K562 (cell line): ENCODE measurements at regions not wholly inside any gene's neighbourhood (a gene's known extent, or its start where the extent isn't known, plus 50 kb on each side); places are given as distances from the start of the nearest gene placed in this dataset.

Experiments
- BRD9 ChIP-seq: fragments of 450-650 bp; IDR thresholded peaks from 2 replicates; pipeline ENCODE4 v1.6.1; 2018; ENCODE audit warnings: low read depth; ENCODE audit not compliant: partially characterized antibody
- CCAR2 ChIP-seq: fragments of 200-400 bp; formaldehyde crosslinking; IDR thresholded peaks from 2 replicates; pipeline ENCODE4 v1.6.1; 2017; ENCODE audit warnings: mild to moderate bottlenecking, low read depth, low read length
- DEAF1 ChIP-seq: fragments of 450-650 bp; formaldehyde crosslinking; IDR thresholded peaks from 2 replicates; pipeline ENCODE4 v1.4.0; 2020; ENCODE audit warnings: mild to moderate bottlenecking, moderate library complexity
- ELK1 ChIP-seq: sonication (generic); formaldehyde crosslinking; IDR thresholded peaks from 2 replicates; pipeline ENCODE4 v1.8.1; 2022; ENCODE audit warnings: missing genetic modification reagents
- FOXJ2 ChIP-seq: fragments of 200-800 bp; sonication (Bioruptor generic); IDR thresholded peaks from 2 replicates; pipeline ENCODE4 v1.6.1; 2016; ENCODE audit warnings: missing genetic modification characterization, missing compliant biosample characterization
- HDGF ChIP-seq: fragments of 450-650 bp; IDR thresholded peaks from 2 replicates; pipeline ENCODE4 v1.6.1; 2016
- ILF3 ChIP-seq: fragments of 450-650 bp; IDR thresholded peaks from 2 replicates; pipeline ENCODE4 v1.6.1; 2018; ENCODE audit warnings: antibody characterized with exemption, mild to moderate bottlenecking, moderate library complexity, borderline replicate concordance
- IRF2 ChIP-seq: sonication (generic); formaldehyde crosslinking; IDR thresholded peaks from 2 replicates; pipeline ENCODE4 v1.8.1; 2022; ENCODE audit warnings: mild to moderate bottlenecking, missing genetic modification reagents
- SLC30A9 ChIP-seq: fragments of 250-450 bp; sonication (Bioruptor Pico); IDR thresholded peaks from 2 replicates; pipeline ENCODE4 v1.8.0; 2022; ENCODE audit warnings: mild to moderate bottlenecking, moderate library complexity
- SMARCA4 ChIP-seq: fragments of 450-650 bp; IDR thresholded peaks from 2 replicates; pipeline ENCODE4 v1.6.1; 2016
- TEAD4 ChIP-seq, 2 experiments: sonication (generic) in 1 of 2; formaldehyde crosslinking in 1 of 2; IDR thresholded peaks; 2 replicates each; pipeline versions ENCODE4 v1.6.1 to v1.8.0; 2012 to 2022; ENCODE audit warnings: borderline replicate concordance in 1 of 2, inconsistent platforms in 1 of 2, low read length in 1 of 2, mild to moderate bottlenecking in 1 of 2, missing genetic modification reagents in 1 of 2
- XRCC3 ChIP-seq: fragments of 450-650 bp; IDR thresholded peaks from 2 replicates; pipeline ENCODE4 v1.6.1; 2017; ENCODE audit warnings: mild to moderate bottlenecking, moderate library complexity
- ZHX1 ChIP-seq: fragments of 150-350 bp; conservative IDR thresholded peaks from 2 replicates; pipeline ENCODE4 v1.6.1; 2014; ENCODE audit warnings: low read length
- ZNF282 ChIP-seq: sonication (generic); formaldehyde crosslinking; IDR thresholded peaks from 2 replicates; pipeline ENCODE4 v1.8.1; 2023; ENCODE audit warnings: missing genetic modification reagents
- ZNF407 ChIP-seq: fragments of 450-650 bp; IDR thresholded peaks from 2 replicates; pipeline ENCODE4 v1.6.1; 2016; ENCODE audit warnings: low read depth
- ZNF77 ChIP-seq: fragments of 250-450 bp; sonication (Bioruptor Pico); IDR thresholded peaks from 2 replicates; pipeline ENCODE4 v1.5.0; 2020
- ZNF79 ChIP-seq: fragments of 250-450 bp; sonication (Bioruptor Pico); IDR thresholded peaks from 2 replicates; pipeline ENCODE4 v1.4.0; 2020; ENCODE audit warnings: low read depth, mild to moderate bottlenecking, moderate library complexity

- TF ChIP-seq ELK1 (CRISPR knock-in tag) (no peak), BRD9 (no peak), ZNF79 (CRISPR knock-in tag) (no peak), SMARCA4 (peak; percentile 68), ZHX1 (no peak), CCAR2 (no peak), TEAD4 (IDR thresholded peaks at IDR 0.05; ENCODE audit: low read length) (no peak), TEAD4 (CRISPR knock-in tag; IDR thresholded peaks at IDR 0.05; ENCODE audit: borderline replicate concordance) (no peak), IRF2 (no peak), ZNF407 (no peak), DEAF1 (CRISPR knock-in tag) (no peak), ZNF77 (CRISPR knock-in tag) (no peak), HDGF (no peak), FOXJ2 (tag) (no peak), SLC30A9 (no peak), ILF3 (no peak), ZNF282 (CRISPR knock-in tag) (no peak), XRCC3 (no peak)
Measured at GRCh38 chr7:130917669-130918128, 183.7 kb upstream of the KLF14 start (continued).
